Thyroid gland (tissue), 4 donors: ENCODE measurements at regions not wholly inside any gene's neighbourhood (a gene's known extent, or its start where the extent isn't known, plus 50 kb on each side); places are given as distances from the start of the nearest gene placed in this dataset.

Source experiments
- CTCF ChIP-seq, 6 experiments: fragments of 200-600 bp in 3 of 6; fragments of 450-650 bp in 3 of 6; sonication (generic) in 3 of 6; IDR thresholded peaks; one replicate each; pipeline ENCODE4 v1.5.1; 2016 to 2019; ENCODE audit warnings: antibody characterized with exemption in 6 of 6, mild to moderate bottlenecking in 2 of 6, inconsistent platforms in 1 of 6, moderate library complexity in 1 of 6
- POLR2A ChIP-seq, 2 donors: fragments of 450-650 bp; IDR thresholded peaks; one replicate each; pipeline ENCODE4 v1.6.1; 2017; ENCODE audit warnings: antibody characterized with exemption in 2 of 2, mild to moderate bottlenecking in 2 of 2, moderate library complexity in 1 of 2

GRCh38 chr6:22205266-22205665 is 91.6 kb downstream of the PRL start:
- TF ChIP-seq CTCF (IDR thresholded peaks at IDR 0.05) (no peak), POLR2A (IDR thresholded peaks at IDR 0.05) (no peak)
